Fibroblast of mammary gland (primary cell): ENCODE measurements at regions not wholly inside any gene's neighbourhood (a gene's known extent, or its start where the extent isn't known, plus 50 kb on each side); places are given as distances from the start of the nearest gene placed in this dataset.
A peak's percentile ranks its signal among the peaks of the same experiment; 100 is the strongest.

Experiments used
- DNase-seq: peaks from one replicate; pipeline ENCODE4 v3.0.0-alpha.2; 2010; ENCODE audit warnings: low read depth
- H3K4me3 ChIP-seq: 2 replicates; pipeline ENCODE4 v1.5.1; 2011; ENCODE audit warnings: low read depth, mild to moderate bottlenecking, low read length, moderate library complexity; ENCODE audit not compliant: control insufficient read depth
- TF ChIP-seq, protein P1 (sequence below): conservative IDR thresholded peaks from 2 replicates; pipeline ENCODE4 v1.5.1; 2011; ENCODE audit warnings: low read depth, low read length, inconsistent platforms; ENCODE audit not compliant: control insufficient read depth, insufficient read depth

DNA sequence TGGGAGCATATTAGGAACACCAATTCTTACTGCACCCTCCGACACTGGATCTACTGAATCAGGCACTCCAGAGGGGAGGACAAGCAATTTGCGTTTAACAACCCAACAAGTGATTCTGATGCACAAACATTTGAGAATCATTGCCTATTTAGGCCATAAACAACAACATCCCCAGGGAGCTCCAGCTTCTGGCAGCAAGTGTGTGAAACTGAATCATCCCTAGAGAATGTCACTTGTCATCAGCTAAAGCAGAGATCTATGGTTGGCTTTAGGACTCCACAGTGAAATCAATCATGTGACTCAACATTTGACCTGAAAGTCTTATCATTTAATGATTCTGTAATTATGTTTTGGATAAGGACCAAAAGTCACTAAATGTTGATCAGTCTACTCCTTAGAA, 505.0 kb upstream of the FLRT2 start:
- TF ChIP-seq, protein P1, sequence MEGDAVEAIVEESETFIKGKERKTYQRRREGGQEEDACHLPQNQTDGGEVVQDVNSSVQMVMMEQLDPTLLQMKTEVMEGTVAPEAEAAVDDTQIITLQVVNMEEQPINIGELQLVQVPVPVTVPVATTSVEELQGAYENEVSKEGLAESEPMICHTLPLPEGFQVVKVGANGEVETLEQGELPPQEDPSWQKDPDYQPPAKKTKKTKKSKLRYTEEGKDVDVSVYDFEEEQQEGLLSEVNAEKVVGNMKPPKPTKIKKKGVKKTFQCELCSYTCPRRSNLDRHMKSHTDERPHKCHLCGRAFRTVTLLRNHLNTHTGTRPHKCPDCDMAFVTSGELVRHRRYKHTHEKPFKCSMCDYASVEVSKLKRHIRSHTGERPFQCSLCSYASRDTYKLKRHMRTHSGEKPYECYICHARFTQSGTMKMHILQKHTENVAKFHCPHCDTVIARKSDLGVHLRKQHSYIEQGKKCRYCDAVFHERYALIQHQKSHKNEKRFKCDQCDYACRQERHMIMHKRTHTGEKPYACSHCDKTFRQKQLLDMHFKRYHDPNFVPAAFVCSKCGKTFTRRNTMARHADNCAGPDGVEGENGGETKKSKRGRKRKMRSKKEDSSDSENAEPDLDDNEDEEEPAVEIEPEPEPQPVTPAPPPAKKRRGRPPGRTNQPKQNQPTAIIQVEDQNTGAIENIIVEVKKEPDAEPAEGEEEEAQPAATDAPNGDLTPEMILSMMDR, result no peak
- DNase-seq, result peak; percentile 43
- H3K4me3 ChIP-seq, result no peak overlapping the region

DNA sequence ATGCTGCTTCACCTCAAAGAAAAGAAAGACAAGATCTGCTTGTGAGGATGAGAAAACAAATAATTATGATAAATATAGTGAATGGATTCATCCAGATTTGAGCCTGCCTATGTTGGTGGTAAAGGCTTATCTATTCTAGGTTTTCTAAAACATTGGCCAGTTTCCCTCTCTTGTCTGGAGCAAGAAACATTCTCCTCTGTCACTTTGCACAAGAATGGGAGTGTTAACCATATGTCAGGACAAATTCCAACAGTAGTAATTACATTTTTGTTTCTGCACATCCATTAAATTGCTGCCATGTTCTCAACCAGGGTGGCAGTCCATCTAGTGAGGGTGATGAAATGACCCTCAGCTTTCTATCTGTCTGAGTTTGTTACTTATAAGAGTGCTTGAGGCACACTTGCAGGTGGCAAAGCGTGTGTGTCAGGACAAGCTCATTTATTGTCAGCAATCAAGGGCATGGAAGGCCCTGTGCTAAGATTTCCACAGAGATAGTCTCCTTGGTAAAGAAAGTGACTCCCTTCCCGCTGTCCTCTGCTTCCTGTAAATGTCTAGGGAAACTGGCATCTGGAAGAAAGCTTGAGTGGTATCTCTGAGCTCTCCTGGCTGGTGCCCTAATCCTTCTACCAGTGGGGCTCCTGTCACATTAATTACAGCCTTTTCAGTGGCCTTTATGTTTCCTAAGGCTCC, 502.1 kb upstream of the FLRT2 start:
- no peak overlapping the region for H3K4me3 ChIP-seq
- no peak for DNase-seq
- TF ChIP-seq, protein P1, result no peak

DNA sequence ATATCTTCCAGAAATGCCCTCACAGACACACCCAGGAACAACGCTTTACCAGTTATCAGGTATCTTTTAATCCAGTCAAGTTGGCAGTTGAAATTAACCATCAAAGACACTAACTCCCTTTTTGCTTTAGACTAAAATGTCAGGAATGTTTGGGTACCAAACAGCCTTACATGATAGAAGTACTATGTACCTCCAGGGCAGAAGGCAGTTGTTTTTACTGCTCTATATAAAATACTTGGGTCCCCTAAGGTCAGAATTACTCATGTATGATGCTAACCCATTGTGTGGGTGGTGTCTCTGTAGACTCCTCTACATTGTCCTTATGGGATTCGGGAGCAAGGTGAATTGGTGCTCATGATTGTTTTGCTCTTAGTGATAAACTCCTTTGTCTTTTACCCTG, 492.5 kb upstream of the FLRT2 start:
- TF ChIP-seq, protein P1, result no peak
- DNase-seq, result peak; percentile 12
- no peak overlapping the region for H3K4me3 ChIP-seq

DNA sequence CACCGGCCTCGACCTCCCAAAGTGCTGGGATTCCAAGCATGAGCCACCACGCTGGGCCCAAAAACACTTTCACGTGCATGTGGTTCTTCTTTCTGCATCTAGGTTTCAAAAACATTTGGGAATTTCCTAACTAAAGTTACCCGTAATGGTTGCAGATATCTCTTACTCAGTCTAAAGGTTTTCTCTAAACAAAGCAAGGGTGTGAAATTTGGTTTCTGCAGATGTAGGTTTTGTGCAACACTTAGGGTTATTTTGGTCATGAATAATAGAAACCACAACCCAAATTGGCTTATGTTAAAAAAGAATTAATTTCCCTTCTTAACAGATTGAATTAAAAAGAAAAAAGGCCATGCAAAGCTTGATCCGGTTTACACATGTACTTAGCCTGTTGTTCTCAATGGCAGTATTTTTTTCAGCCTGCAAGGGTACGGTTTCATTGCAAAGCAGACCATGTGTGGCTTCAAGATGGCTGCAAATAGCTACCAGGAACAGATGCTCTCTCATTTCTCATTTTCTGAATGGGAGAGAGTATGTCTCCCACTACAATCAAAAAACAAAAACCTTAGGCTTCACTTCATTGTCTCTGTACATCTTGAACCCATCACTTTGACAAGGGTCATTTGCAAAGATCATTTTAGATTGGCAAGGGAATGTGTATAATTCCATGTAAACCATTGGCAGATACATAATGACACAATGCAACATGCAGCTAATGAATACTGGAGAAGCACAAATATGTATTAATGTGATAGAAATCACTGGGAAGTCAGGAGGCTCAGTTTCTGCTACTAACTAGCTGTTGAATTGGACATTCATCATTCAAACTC, 491.2 kb upstream of the FLRT2 start:
- no peak for DNase-seq
- no peak overlapping the region for H3K4me3 ChIP-seq
- TF ChIP-seq, protein P1, result no peak

DNA sequence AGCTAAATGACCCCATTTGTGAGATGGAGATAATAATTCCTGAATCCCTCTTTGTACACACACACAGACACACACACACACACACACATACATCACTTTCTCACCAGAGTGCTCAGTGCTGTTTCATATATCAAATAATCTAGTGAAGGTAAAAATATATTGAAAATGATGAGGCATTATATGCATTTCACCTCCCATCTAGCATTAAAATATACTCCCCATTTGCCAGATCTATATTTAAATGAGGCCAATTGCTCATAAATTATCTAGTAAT, 490.7 kb upstream of the FLRT2 start:
- DNase-seq, result no peak
- no peak overlapping the region for H3K4me3 ChIP-seq
- TF ChIP-seq, protein P1, result no peak

DNA sequence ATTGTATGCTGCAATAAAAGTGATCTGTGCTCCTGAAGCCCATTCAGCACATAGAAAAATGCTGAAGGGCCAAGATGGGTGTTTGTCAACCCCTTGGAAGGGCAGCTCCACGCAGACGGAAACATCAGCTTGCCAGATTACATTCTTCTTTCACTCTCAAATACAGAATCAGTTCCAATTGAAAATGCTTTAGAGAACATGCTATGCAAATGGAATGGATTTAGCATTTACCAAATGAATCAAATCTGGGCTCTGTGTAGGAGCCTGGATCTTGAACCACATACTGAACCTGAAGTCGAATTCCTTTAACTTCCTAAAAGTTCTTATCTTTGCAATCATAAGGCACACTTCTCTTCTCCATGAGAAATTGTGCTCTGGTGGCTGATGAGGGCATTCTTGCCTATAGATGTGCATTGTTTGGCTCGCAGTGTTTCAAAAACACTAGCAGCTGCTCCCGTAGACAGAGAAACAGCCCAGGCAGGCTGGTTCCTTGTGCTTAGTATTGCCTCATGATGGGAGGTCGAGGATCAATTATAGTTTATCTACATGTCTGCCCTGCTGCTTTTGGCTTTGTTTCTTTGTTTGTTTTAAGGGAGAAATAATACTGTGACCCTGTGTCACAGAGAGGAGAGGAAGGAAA, 489.8 kb upstream of the FLRT2 start:
- TF ChIP-seq, protein P1, result no peak
- DNase-seq, result no peak
- H3K4me3 ChIP-seq, result no peak overlapping the region
